ENCODE measurements at regions not wholly inside any gene's neighbourhood (a gene's known extent, or its start where the extent isn't known, plus 50 kb on each side); places are given as distances from the start of the nearest gene placed in this dataset.

GRCh38 chr12:107844312-107844921, 69.9 kb downstream of the ASCL4 start (continued):
- TF ChIP-seq REST (IDR thresholded peaks at IDR 0.05; ENCODE audit: low read depth) (no peak), EGR1 (IDR thresholded peaks at IDR 0.05; ENCODE audit: low read depth) (no peak)

GRCh38 chr12:107845226-107845979, 70.9 kb downstream of the ASCL4 start:
- H3K9me2 ChIP-seq (ENCODE audit: insufficient read depth) = no peaks in the 10 kb centered on the region
- no peaks in the 10 kb centered on the region for H4K20me1 ChIP-seq (ENCODE audit: insufficient read depth)
- H3K4me3 ChIP-seq (replicated peaks in 1 of 2; ENCODE audit: low read depth in 1 of 2, low read length in 2 of 2) = no peak overlapping the region
- H3K9me3 ChIP-seq (ENCODE audit: control insufficient read depth in 1 of 2, insufficient read depth in 1 of 2, low read depth in 1 of 2, low read length in 2 of 2) = no peaks in the 10 kb centered on the region
- intact Hi-C loops (cut with micrococcal nuclease) = no loop called here
- RAD21 ChIA-PET (ENCODE audit: low non-redundant PET in 1 of 2, low total read pairs in 2 of 2, uncharacterized antibody in 2 of 2, unreplicated experiment in 2 of 2) = no interaction called here
- CTCF ChIA-PET = no interaction called here
- no peaks in the 10 kb centered on the region for H3K79me2 ChIP-seq (ENCODE audit: insufficient read depth, low read length)
- H3K27ac ChIP-seq (ENCODE audit: low read depth, low read length) = no peak overlapping the region
- TF ChIP-seq ZFX (IDR thresholded peaks at IDR 0.05) (no peak), EGR1 (IDR thresholded peaks at IDR 0.05; ENCODE audit: low read depth) (no peak), SRF (IDR thresholded peaks at IDR 0.05; ENCODE audit: low read depth) (no peak), ELF1 (IDR thresholded peaks at IDR 0.05; ENCODE audit: borderline replicate concordance, low read depth) (no peak), ZBTB33 (IDR thresholded peaks at IDR 0.05; ENCODE audit: extremely low read depth, insufficient replicate concordance, low read length) (no peak), TCF7L2 (IDR thresholded peaks at IDR 0.05; ENCODE audit: borderline replicate concordance, extremely low read depth, insufficient read depth, insufficient read length) (no peak), RAD21 (IDR thresholded peaks at IDR 0.05; ENCODE audit: low read depth) (no peak), POLR2A (IDR thresholded peaks at IDR 0.05; ENCODE audit: borderline replicate concordance, extremely low read depth, insufficient read depth, insufficient read length) (no peak), MAX (IDR thresholded peaks at IDR 0.05) (no peak), YY1 (IDR thresholded peaks at IDR 0.05; ENCODE audit: extremely low read depth, insufficient replicate concordance, low read depth, low read length) (no peak), EZH2phosphoT487 (IDR thresholded peaks at IDR 0.05; ENCODE audit: borderline replicate concordance) (no peak), CTCF (IDR thresholded peaks at IDR 0.05 in 2 of 3, conservative IDR thresholded peaks at IDR 0.05 in 1 of 3; ENCODE audit: borderline replicate concordance in 1 of 3, insufficient read depth in 1 of 3, low read depth in 2 of 3, low read length in 2 of 3) (no peak), SIN3A (IDR thresholded peaks at IDR 0.05; ENCODE audit: low read depth) (no peak), ATF3 (IDR thresholded peaks at IDR 0.05) (no peak)
- ATAC-seq = no peak
- H2AFZ ChIP-seq (ENCODE audit: low read depth, low read length, poor library complexity, severe bottlenecking) = no peak overlapping the region
- no peaks in the 10 kb centered on the region for H3K36me3 ChIP-seq (ENCODE audit: control insufficient read depth in 1 of 2, insufficient read depth in 2 of 2, low read length in 2 of 2)
- peaks cover 0 to 7% of the 10 kb centered on the region in 2 experiments; a peak in 2 of 4 replicates for H3K4me1 ChIP-seq (ENCODE audit: control insufficient read depth in 1 of 2, insufficient read depth in 2 of 2, low read length in 2 of 2)
- no peak overlapping the region for H3K4me2 ChIP-seq (ENCODE audit: low read length)
- no peak overlapping the region for H3K9ac ChIP-seq (ENCODE audit: low read length)
- H3K27me3 ChIP-seq (ENCODE audit: insufficient read depth, low read length) = peaks cover 5% of the 10 kb centered on the region
- BruUV-seq (replicated peaks) = no TSS peak
- POLR2A ChIA-PET = no interaction called here
- DNase-seq (ENCODE audit: low read depth, low spot score) = no peak

Measured in HCT116 (cell line).